Transverse colon (tissue), 4 donors: ENCODE measurements at regions not wholly inside any gene's neighbourhood (a gene's known extent, or its start where the extent isn't known, plus 50 kb on each side); places are given as distances from the start of the nearest gene placed in this dataset.

Experiments used
- CTCF ChIP-seq, 5 experiments: fragments of 200-600 bp in 3 of 5; fragments of 450-650 bp in 2 of 5; sonication (generic) in 3 of 5; IDR thresholded peaks; 1 replicate in 2 of 5; 2 replicates in 3 of 5; pipeline ENCODE4 v1.5.1; 2016 to 2017; ENCODE audit warnings: antibody characterized with exemption in 5 of 5, inconsistent platforms in 3 of 5, mild to moderate bottlenecking in 2 of 5, moderate library complexity in 1 of 5
- POLR2A ChIP-seq: fragments of 450-650 bp; IDR thresholded peaks from one replicate; pipeline ENCODE4 v1.6.1; 2016; ENCODE audit warnings: antibody characterized with exemption, mild to moderate bottlenecking, moderate library complexity
- POLR2AphosphoS5 ChIP-seq, 3 donors: sonication (generic); formaldehyde crosslinking; IDR thresholded peaks; one replicate each; pipeline ENCODE4 v1.6.1; 2016; ENCODE audit warnings: antibody characterized with exemption in 3 of 3

- TF ChIP-seq CTCF (IDR thresholded peaks at IDR 0.05), result no peak
- no peak for TF ChIP-seq POLR2A
- TF ChIP-seq POLR2AphosphoS5 (IDR thresholded peaks at IDR 0.05), result no peak
Measured at GRCh38 chr18:65620076-65620696, 130.6 kb upstream of the CDH7 start.
